HG02884 (cell line): ENCODE measurements at regions not wholly inside any gene's neighbourhood (a gene's known extent, or its start where the extent isn't known, plus 50 kb on each side); places are given as distances from the start of the nearest gene placed in this dataset.

Source experiments
- ATAC-seq: cut with Tn5 transposase; IDR thresholded peaks from one replicate; pipeline ENCODE4 v1.9.1; 2021; ENCODE audit warnings: mild to moderate bottlenecking, moderate library complexity; ENCODE audit not compliant: unreplicated experiment

- ATAC-seq, result no peak
Measured at GRCh38 chr5:19408149-19408548, 579.9 kb downstream of the CDH18 start.

GRCh38 chr5:19411936-19412335, 576.1 kb downstream of the CDH18 start:
- ATAC-seq, result no peak
